Uterus (tissue), 3 donors: ENCODE measurements at regions not wholly inside any gene's neighbourhood (a gene's known extent, or its start where the extent isn't known, plus 50 kb on each side); places are given as distances from the start of the nearest gene placed in this dataset.
A peak's percentile ranks its signal among the peaks of the same experiment; 100 is the strongest.

Source experiments
- DNase-seq, 2 donors: peaks; one replicate each; pipeline ENCODE4 v3.0.0-alpha.2; 2019 to 2020
- H3K27ac ChIP-seq, 2 donors: fragments of 200-600 bp; sonication (generic); 1 replicate in 1 of 2; 2 replicates in 1 of 2; pipeline ENCODE4 v1.5.1; 2016 to 2018
- H3K27me3 ChIP-seq, 2 donors: fragments of 200-600 bp; sonication (generic); one replicate each; pipeline ENCODE4 v1.5.1; 2018 to 2019; ENCODE audit warnings: control low read depth in 1 of 2
- H3K36me3 ChIP-seq, 2 donors: fragments of 200-600 bp; sonication (generic); one replicate each; pipeline ENCODE4 v1.5.1; 2019; ENCODE audit warnings: control low read depth in 1 of 2
- H3K4me1 ChIP-seq, 2 donors: fragments of 200-600 bp; sonication (generic); one replicate each; pipeline ENCODE4 v1.5.1; 2018 to 2019; ENCODE audit warnings: control low read depth in 1 of 2
- H3K4me3 ChIP-seq, 2 donors: fragments of 200-600 bp; sonication (generic); 1 replicate in 1 of 2; 2 replicates in 1 of 2; pipeline ENCODE4 v1.5.1; 2018 to 2019; ENCODE audit warnings: mild to moderate bottlenecking in 1 of 2
- H3K9me3 ChIP-seq, 2 donors: fragments of 200-600 bp; sonication (generic); one replicate each; pipeline ENCODE4 v1.5.1; 2019; ENCODE audit warnings: control low read depth in 1 of 2
- CTCF ChIP-seq, 4 experiments: fragments of 200-600 bp in 2 of 4; fragments of 450-650 bp in 2 of 4; sonication (generic) in 2 of 4; IDR thresholded peaks; one replicate each; pipeline ENCODE4 v1.5.1; 2016 to 2019; ENCODE audit warnings: antibody characterized with exemption in 4 of 4, mild to moderate bottlenecking in 2 of 4, moderate library complexity in 1 of 4
- POLR2A ChIP-seq, 2 donors: fragments of 450-650 bp; IDR thresholded peaks; one replicate each; pipeline ENCODE4 v1.6.1; 2016; ENCODE audit warnings: antibody characterized with exemption in 2 of 2, mild to moderate bottlenecking in 1 of 2, moderate library complexity in 1 of 2
- intact Hi-C: fragments of 100-400 bp; cut with DNase I; formaldehyde crosslinking; loops from one replicate; pipeline ENCODE4 v1.15.1; 2023; ENCODE audit warnings: low total_unique reads
- donor health status: DM: yes; HTN: yes; CAD: no.

- Histone ChIP-seq H3K4me3 (no peak overlapping the region), H3K4me1 (peaks cover 0 to 5% of the 10 kb centered on the region in 2 donors), H3K27ac (no peak overlapping the region), H3K9me3 (no peaks in the 10 kb centered on the region), H3K36me3 (no peaks in the 10 kb centered on the region), H3K27me3 (peaks cover 0 to 4% of the 10 kb centered on the region in 2 donors)
- intact Hi-C loops = no loop called here
- DNase-seq = no peak
- no peak for TF ChIP-seq CTCF (IDR thresholded peaks at IDR 0.05)
- no peak for TF ChIP-seq POLR2A (IDR thresholded peaks at IDR 0.05)
Observed at GRCh38 chr10:113453351-113453750, 99.5 kb upstream of the HABP2 start.

GRCh38 chr10:113454341-113455061 is 98.4 kb upstream of the HABP2 start:
- Histone ChIP-seq H3K36me3 (no peaks in the 10 kb centered on the region), H3K4me3 (no peak overlapping the region), H3K4me1 (peaks cover 0 to 5% of the 10 kb centered on the region in 2 donors), H3K27me3 (no peaks in the 10 kb centered on the region), H3K27ac (no peak overlapping the region), H3K9me3 (no peaks in the 10 kb centered on the region)
- intact Hi-C loops = no loop called here
- peak; percentile 36 to 52 (median 42) for TF ChIP-seq CTCF (IDR thresholded peaks at IDR 0.05)
- no peak for TF ChIP-seq POLR2A (IDR thresholded peaks at IDR 0.05)
- peak; percentile 23 to 52 for DNase-seq

- no peak for TF ChIP-seq CTCF (IDR thresholded peaks at IDR 0.05)
- no peak for TF ChIP-seq POLR2A (IDR thresholded peaks at IDR 0.05)
- Histone ChIP-seq H3K27me3 (no peaks in the 10 kb centered on the region), H3K4me3 (no peak overlapping the region), H3K9me3 (no peaks in the 10 kb centered on the region), H3K4me1 (peaks cover 0 to 5% of the 10 kb centered on the region in 2 donors), H3K27ac (no peak overlapping the region), H3K36me3 (no peaks in the 10 kb centered on the region)
- no peak for DNase-seq
- intact Hi-C loops = no loop called here
Observed at GRCh38 chr10:113455947-113456346, 96.9 kb upstream of the HABP2 start.

GRCh38 chr10:113456741-113457140 is 96.1 kb upstream of the HABP2 start:
- intact Hi-C loops = no loop called here
- H3K9me3 ChIP-seq = no peaks in the 10 kb centered on the region
- H3K27ac ChIP-seq = no peak overlapping the region
- H3K4me1 ChIP-seq = peaks cover 0 to 5% of the 10 kb centered on the region in 2 donors
- no peak overlapping the region for H3K4me3 ChIP-seq
- H3K27me3 ChIP-seq = no peaks in the 10 kb centered on the region
- H3K36me3 ChIP-seq = no peaks in the 10 kb centered on the region
- TF ChIP-seq POLR2A (IDR thresholded peaks at IDR 0.05) (no peak), CTCF (IDR thresholded peaks at IDR 0.05) (no peak)
- DNase-seq = no peak

- Histone ChIP-seq H3K4me3 (no peak overlapping the region), H3K4me1 (peaks cover 0 to 5% of the 10 kb centered on the region in 2 donors), H3K27ac (no peak overlapping the region), H3K9me3 (no peaks in the 10 kb centered on the region), H3K27me3 (no peaks in the 10 kb centered on the region), H3K36me3 (no peaks in the 10 kb centered on the region)
- intact Hi-C loops = no loop called here
- DNase-seq = no peak
- TF ChIP-seq CTCF (IDR thresholded peaks at IDR 0.05) (no peak), POLR2A (IDR thresholded peaks at IDR 0.05) (no peak)
Observed at GRCh38 chr10:113457408-113457807, 95.4 kb upstream of the HABP2 start.
